ENCODE measurements at regions not wholly inside any gene's neighbourhood (a gene's known extent, or its start where the extent isn't known, plus 50 kb on each side); places are given as distances from the start of the nearest gene placed in this dataset.

- Histone ChIP-seq H3K9me3 (no peaks in the 10 kb centered on the region), H4K20me1 (ENCODE audit: insufficient read depth) (no peaks in the 10 kb centered on the region), H3K27me3 (ENCODE audit: insufficient read depth) (no peaks in the 10 kb centered on the region), H3K79me2 (ENCODE audit: insufficient read depth) (no peaks in the 10 kb centered on the region), H2AFZ (ENCODE audit: low read depth) (no peak overlapping the region; the same call in 1 of the 2 replicates), H3K4me3 (ENCODE audit: low read depth in 2 of 2, low read length in 1 of 2) (no peak overlapping the region), H3K4me1 (ENCODE audit: control insufficient read depth in 1 of 2, insufficient read depth in 2 of 2, low read depth in 1 of 2, low read length in 1 of 2) (no peaks in the 10 kb centered on the region; a peak in 1 of 4 replicates), H3F3A (replicated peaks; ENCODE audit: insufficient read depth) (peaks cover 4% of the 10 kb centered on the region), H3K9me2 (no peaks in the 10 kb centered on the region), H3K9ac (0 out of 2 replicates have a peak overlapping the region, but pooled peaks have one; percentile 7), H3K27ac (ENCODE audit: low read depth in 2 of 2, low read length in 1 of 2) (peak overlapping the region in 1 of 2 experiments; percentile 59; a peak in 2 of 4 replicates), H3K4me2 (no peak overlapping the region), H3K36me3 (replicated peaks in 1 of 2; ENCODE audit: control insufficient read depth in 1 of 2, insufficient read depth in 2 of 2, low read length in 1 of 2) (no peaks in the 10 kb centered on the region)
- TF ChIP-seq USF2 (IDR thresholded peaks at IDR 0.05; ENCODE audit: borderline replicate concordance, low read depth, low read length) (no peak), EZH2phosphoT487 (IDR thresholded peaks at IDR 0.05; ENCODE audit: borderline replicate concordance, low read depth) (no peak), TAF1 (IDR thresholded peaks at IDR 0.05; ENCODE audit: borderline replicate concordance, low read depth, low read length) (no peak), NFIC (IDR thresholded peaks at IDR 0.05; ENCODE audit: borderline replicate concordance) (no peak)
- TF ChIP-seq, protein P1, sequence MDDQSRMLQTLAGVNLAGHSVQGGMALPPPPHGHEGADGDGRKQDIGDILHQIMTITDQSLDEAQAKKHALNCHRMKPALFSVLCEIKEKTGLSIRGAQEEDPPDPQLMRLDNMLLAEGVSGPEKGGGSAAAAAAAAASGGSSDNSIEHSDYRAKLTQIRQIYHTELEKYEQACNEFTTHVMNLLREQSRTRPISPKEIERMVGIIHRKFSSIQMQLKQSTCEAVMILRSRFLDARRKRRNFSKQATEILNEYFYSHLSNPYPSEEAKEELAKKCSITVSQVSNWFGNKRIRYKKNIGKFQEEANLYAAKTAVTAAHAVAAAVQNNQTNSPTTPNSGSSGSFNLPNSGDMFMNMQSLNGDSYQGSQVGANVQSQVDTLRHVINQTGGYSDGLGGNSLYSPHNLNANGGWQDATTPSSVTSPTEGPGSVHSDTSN (IDR thresholded peaks at IDR 0.05), result 0 out of 2 replicates have a peak, but pooled peaks have one; percentile 4
- POLR2A ChIA-PET, result no interaction called here
- WGBS (ENCODE audit: low lambda C conversion rate), result 8% methylated on average over 2 of the region's 2 CpGs
- no peak for DNase-seq
- CTCF ChIA-PET, result no interaction called here
Observed at GRCh38 chr7:36100226-36100625, 52.8 kb upstream of the EEPD1 start.

- Histone ChIP-seq H3K9ac (no peak overlapping the region), H3K9me3 (no peaks in the 10 kb centered on the region), H3K79me2 (ENCODE audit: insufficient read depth) (no peaks in the 10 kb centered on the region), H3K4me3 (ENCODE audit: low read depth in 2 of 2, low read length in 1 of 2) (no peak overlapping the region), H3K4me1 (ENCODE audit: control insufficient read depth in 1 of 2, insufficient read depth in 2 of 2, low read depth in 1 of 2, low read length in 1 of 2) (no peaks in the 10 kb centered on the region; a peak in 1 of 4 replicates), H3K27me3 (ENCODE audit: insufficient read depth) (no peaks in the 10 kb centered on the region), H4K20me1 (ENCODE audit: insufficient read depth) (no peaks in the 10 kb centered on the region), H2AFZ (ENCODE audit: low read depth) (no peak overlapping the region; the same call in 1 of the 2 replicates), H3K36me3 (replicated peaks in 1 of 2; ENCODE audit: control insufficient read depth in 1 of 2, insufficient read depth in 2 of 2, low read length in 1 of 2) (no peaks in the 10 kb centered on the region), H3K9me2 (no peaks in the 10 kb centered on the region), H3K27ac (ENCODE audit: low read depth in 2 of 2, low read length in 1 of 2) (peak overlapping the region in 1 of 2 experiments; percentile 59; a peak in 2 of 4 replicates), H3F3A (replicated peaks; ENCODE audit: insufficient read depth) (peaks cover 4% of the 10 kb centered on the region), H3K4me2 (no peak overlapping the region)
- 56% methylated on average over 1 of the region's 1 CpG for WGBS (ENCODE audit: low lambda C conversion rate)
- ChIA-PET CTCF (no interaction called here), POLR2A (no interaction called here)
- TF ChIP-seq RAD21 (IDR thresholded peaks at IDR 0.05; ENCODE audit: low read length), result no peak
- TF ChIP-seq CHD2 (IDR thresholded peaks at IDR 0.05; ENCODE audit: low read length, partially characterized antibody), result no peak
- no peak for TF ChIP-seq NRF1 (IDR thresholded peaks at IDR 0.05; ENCODE audit: low read depth, low read length)
- TF ChIP-seq, protein P1 (IDR thresholded peaks at IDR 0.05), result no peak
- no peak for DNase-seq
Observed at GRCh38 chr7:36100634-36101033, 52.4 kb upstream of the EEPD1 start.

Small RNAs in the stretch of these regions (small RNA-seq; reads per million reads assigned to genes)
- gene RNU6-1085P, result 0 reads per million in 7 experiments

Data from SK-N-SH (cell line).